ENCODE measurements at regions not wholly inside any gene's neighbourhood (a gene's known extent, or its start where the extent isn't known, plus 50 kb on each side); places are given as distances from the start of the nearest gene placed in this dataset.

DNA sequence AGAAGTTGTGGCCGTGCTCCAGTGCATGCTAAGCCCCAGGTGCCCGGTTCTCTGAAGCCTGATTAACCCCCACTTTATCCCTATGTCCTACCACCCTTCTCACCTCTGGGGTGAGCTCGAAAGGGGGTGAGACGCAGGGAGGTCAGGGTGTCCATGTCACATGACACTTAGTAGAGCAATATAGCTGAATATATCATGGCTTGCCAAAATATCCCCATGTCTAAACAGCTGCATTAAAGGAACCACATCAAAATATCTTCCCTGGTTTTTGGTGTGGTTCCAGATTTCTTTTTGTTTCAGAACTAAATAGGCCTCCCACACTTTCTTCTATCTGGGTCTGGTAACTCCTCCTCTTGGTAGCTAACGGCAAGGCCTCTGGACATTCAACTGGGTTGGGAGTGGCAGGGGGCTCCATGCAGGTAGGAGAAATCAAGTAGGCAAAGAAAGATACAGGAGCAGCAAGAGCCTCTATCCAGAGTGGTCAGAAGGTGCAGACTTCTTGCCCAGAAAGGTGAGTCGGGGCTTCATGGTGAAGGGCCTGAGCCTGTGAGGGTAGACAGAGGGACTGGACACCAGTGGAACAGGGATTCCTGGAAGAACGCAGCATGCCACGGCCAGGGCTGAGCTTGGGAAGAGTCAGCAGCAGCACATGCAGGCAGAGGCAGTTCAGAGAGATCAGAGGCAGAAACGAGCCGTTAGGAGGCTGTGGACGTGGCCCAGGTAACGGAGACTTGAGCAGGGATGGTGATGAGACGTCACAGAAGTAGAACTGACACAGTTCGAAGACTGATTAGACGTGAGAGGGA is 202.8 kb upstream of the DIO3 start:
- Histone ChIP-seq H3K36me3 (ENCODE audit: control insufficient read depth, insufficient read depth, low read length) (no peaks in the 10 kb centered on the region), H3K4me3 (replicated peaks; ENCODE audit: low read depth, low read length) (no peak overlapping the region), H3K27me3 (replicated peaks; ENCODE audit: control insufficient read depth, insufficient read depth, low read length) (no peaks in the 10 kb centered on the region)
- DNase-seq (ENCODE audit: extremely low read depth, insufficient read length): no peak
- TF ChIP-seq, protein P1, sequence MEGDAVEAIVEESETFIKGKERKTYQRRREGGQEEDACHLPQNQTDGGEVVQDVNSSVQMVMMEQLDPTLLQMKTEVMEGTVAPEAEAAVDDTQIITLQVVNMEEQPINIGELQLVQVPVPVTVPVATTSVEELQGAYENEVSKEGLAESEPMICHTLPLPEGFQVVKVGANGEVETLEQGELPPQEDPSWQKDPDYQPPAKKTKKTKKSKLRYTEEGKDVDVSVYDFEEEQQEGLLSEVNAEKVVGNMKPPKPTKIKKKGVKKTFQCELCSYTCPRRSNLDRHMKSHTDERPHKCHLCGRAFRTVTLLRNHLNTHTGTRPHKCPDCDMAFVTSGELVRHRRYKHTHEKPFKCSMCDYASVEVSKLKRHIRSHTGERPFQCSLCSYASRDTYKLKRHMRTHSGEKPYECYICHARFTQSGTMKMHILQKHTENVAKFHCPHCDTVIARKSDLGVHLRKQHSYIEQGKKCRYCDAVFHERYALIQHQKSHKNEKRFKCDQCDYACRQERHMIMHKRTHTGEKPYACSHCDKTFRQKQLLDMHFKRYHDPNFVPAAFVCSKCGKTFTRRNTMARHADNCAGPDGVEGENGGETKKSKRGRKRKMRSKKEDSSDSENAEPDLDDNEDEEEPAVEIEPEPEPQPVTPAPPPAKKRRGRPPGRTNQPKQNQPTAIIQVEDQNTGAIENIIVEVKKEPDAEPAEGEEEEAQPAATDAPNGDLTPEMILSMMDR (IDR thresholded peaks at IDR 0.05; ENCODE audit: insufficient read depth, low read length, poor library complexity, severe bottlenecking): no peak

- Histone ChIP-seq H3K4me3 (replicated peaks; ENCODE audit: low read depth, low read length) (no peak overlapping the region), H3K36me3 (ENCODE audit: control insufficient read depth, insufficient read depth, low read length) (no peaks in the 10 kb centered on the region), H3K27me3 (replicated peaks; ENCODE audit: control insufficient read depth, insufficient read depth, low read length) (no peaks in the 10 kb centered on the region)
- DNase-seq (ENCODE audit: extremely low read depth, insufficient read length): no peak
- TF ChIP-seq, protein P1 (IDR thresholded peaks at IDR 0.05; ENCODE audit: insufficient read depth, low read length, poor library complexity, severe bottlenecking): no peak
Measured at GRCh38 chr14:101359221-101360053, 201.9 kb upstream of the DIO3 start.

- Histone ChIP-seq H3K27me3 (replicated peaks; ENCODE audit: control insufficient read depth, insufficient read depth, low read length) (no peaks in the 10 kb centered on the region), H3K36me3 (ENCODE audit: control insufficient read depth, insufficient read depth, low read length) (no peaks in the 10 kb centered on the region), H3K4me3 (replicated peaks; ENCODE audit: low read depth, low read length) (no peak overlapping the region)
- TF ChIP-seq, protein P1 (IDR thresholded peaks at IDR 0.05; ENCODE audit: insufficient read depth, low read length, poor library complexity, severe bottlenecking): no peak
- no peak for DNase-seq (ENCODE audit: extremely low read depth, insufficient read length)
Measured at GRCh38 chr14:101360054-101360911, 201.0 kb upstream of the DIO3 start.

DNA sequence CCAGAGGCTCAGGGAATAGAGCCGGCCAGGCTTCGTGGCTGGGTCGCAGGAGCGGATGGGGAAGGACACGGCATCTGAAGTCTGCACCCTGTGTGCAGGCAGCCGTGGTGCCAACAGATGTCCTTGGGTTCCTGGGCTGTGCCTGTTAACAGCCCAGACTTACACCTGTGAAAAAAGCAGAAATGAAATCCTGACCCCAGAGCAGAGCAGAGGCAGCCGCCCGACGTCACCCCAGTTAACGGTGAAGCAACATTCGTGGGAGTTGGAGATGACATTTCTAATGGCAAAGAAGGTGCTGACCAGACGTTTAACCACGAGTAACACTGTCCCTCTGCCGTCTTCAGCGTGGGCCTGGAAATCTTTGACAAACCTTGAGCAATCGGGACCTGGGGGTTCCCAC is 200.3 kb upstream of the DIO3 start:
- DNase-seq (ENCODE audit: extremely low read depth, insufficient read length): no peak
- TF ChIP-seq, protein P1 (IDR thresholded peaks at IDR 0.05; ENCODE audit: insufficient read depth, low read length, poor library complexity, severe bottlenecking): no peak
- no peaks in the 10 kb centered on the region for H3K27me3 ChIP-seq (replicated peaks; ENCODE audit: control insufficient read depth, insufficient read depth, low read length)
- H3K36me3 ChIP-seq (ENCODE audit: control insufficient read depth, insufficient read depth, low read length): no peaks in the 10 kb centered on the region
- H3K4me3 ChIP-seq (replicated peaks; ENCODE audit: low read depth, low read length): no peak overlapping the region
